ENCODE measurements at regions not wholly inside any gene's neighbourhood (a gene's known extent, or its start where the extent isn't known, plus 50 kb on each side); places are given as distances from the start of the nearest gene placed in this dataset.
A peak's percentile ranks its signal among the peaks of the same experiment; 100 is the strongest.

GRCh38 chr11:120024586-120024985 lies 113.3 kb downstream of the TRIM29 start:
- H3K9me3 Mint-ChIP-seq = no peaks in the 10 kb centered on the region
- no peaks in the 10 kb centered on the region for H3K27me3 ChIP-seq (ENCODE audit: insufficient read depth, low read length)
- H3K9me3 ChIP-seq (ENCODE audit: control insufficient read depth, low read depth, low read length) = no peaks in the 10 kb centered on the region
- H2BK20ac ChIP-seq (ENCODE audit: low read depth, low read length, poor library complexity, severe bottlenecking) = no peak overlapping the region
- no peak overlapping the region for H3K4me3 Mint-ChIP-seq
- no peaks in the 10 kb centered on the region for H3K23me2 ChIP-seq (ENCODE audit: insufficient read length, low read depth, low read length, poor library complexity, severe bottlenecking)
- no peak overlapping the region for H4K91ac ChIP-seq (ENCODE audit: insufficient read length, low read depth, low read length)
- H3K27ac Mint-ChIP-seq = no peak overlapping the region
- peak overlapping the region; percentile 15 for H3K18ac ChIP-seq (ENCODE audit: insufficient read length, low read depth, low read length)
- H4K8ac ChIP-seq (replicated peaks; ENCODE audit: insufficient read length, low read depth, low read length) = no peak overlapping the region
- no peak overlapping the region for H3K4me2 ChIP-seq (ENCODE audit: insufficient read depth, insufficient read length, low read length)
- H3K27me3 Mint-ChIP-seq (ENCODE audit: low read depth) = peaks cover 19% of the 10 kb centered on the region
- H3K9ac ChIP-seq (ENCODE audit: extremely low read depth, insufficient read length, low read length) = no peak overlapping the region
- no peaks in the 10 kb centered on the region for H3K36me3 Mint-ChIP-seq (ENCODE audit: insufficient read depth in 1 of 3, low read depth in 3 of 3)
- TF ChIP-seq, protein P1, sequence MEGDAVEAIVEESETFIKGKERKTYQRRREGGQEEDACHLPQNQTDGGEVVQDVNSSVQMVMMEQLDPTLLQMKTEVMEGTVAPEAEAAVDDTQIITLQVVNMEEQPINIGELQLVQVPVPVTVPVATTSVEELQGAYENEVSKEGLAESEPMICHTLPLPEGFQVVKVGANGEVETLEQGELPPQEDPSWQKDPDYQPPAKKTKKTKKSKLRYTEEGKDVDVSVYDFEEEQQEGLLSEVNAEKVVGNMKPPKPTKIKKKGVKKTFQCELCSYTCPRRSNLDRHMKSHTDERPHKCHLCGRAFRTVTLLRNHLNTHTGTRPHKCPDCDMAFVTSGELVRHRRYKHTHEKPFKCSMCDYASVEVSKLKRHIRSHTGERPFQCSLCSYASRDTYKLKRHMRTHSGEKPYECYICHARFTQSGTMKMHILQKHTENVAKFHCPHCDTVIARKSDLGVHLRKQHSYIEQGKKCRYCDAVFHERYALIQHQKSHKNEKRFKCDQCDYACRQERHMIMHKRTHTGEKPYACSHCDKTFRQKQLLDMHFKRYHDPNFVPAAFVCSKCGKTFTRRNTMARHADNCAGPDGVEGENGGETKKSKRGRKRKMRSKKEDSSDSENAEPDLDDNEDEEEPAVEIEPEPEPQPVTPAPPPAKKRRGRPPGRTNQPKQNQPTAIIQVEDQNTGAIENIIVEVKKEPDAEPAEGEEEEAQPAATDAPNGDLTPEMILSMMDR (conservative IDR thresholded peaks at IDR 0.05) = no peak
- DNase-seq = no peak
- no CpG with 5 or more reads among the region's 5 CpGs for WGBS (ENCODE audit: extremely low coverage, insufficient read length, low lambda C conversion rate)
- H4K5ac ChIP-seq (ENCODE audit: insufficient read length, low read depth, low read length) = no peak overlapping the region
- H4K20me1 ChIP-seq (ENCODE audit: control insufficient read depth, insufficient read depth, insufficient read length) = no peaks in the 10 kb centered on the region
- H3K14ac ChIP-seq (ENCODE audit: insufficient read depth, low read length) = no peak overlapping the region
- no peak overlapping the region for H2BK12ac ChIP-seq (ENCODE audit: insufficient read length, low read depth, low read length)
- H2BK120ac ChIP-seq (ENCODE audit: low read depth, low read length, poor library complexity, severe bottlenecking) = no peak overlapping the region
- H2AK5ac ChIP-seq (ENCODE audit: insufficient read length, low read length) = no peak overlapping the region
- no peak overlapping the region for H3K23ac ChIP-seq (ENCODE audit: insufficient read length, low read depth, low read length)
- no peak overlapping the region for H2AFZ ChIP-seq (ENCODE audit: low read length)
- no peaks in the 10 kb centered on the region for H3K79me1 ChIP-seq (ENCODE audit: insufficient read depth, low read depth, low read length, poor library complexity, severe bottlenecking)
- no peaks in the 10 kb centered on the region for H3K79me2 ChIP-seq (ENCODE audit: insufficient read depth, low read length)
- H3K27ac ChIP-seq (ENCODE audit: insufficient read length, low read depth, low read length) = no peak overlapping the region
- no peak overlapping the region for H2BK5ac ChIP-seq (ENCODE audit: insufficient read length, low read length)
- no peak overlapping the region for H2BK15ac ChIP-seq (ENCODE audit: low read depth, low read length)
- H3T11ph ChIP-seq (ENCODE audit: low read length) = no peak overlapping the region
- no peak overlapping the region for H3K4ac ChIP-seq (ENCODE audit: low read depth, low read length)
- no peak overlapping the region for H3K56ac ChIP-seq (ENCODE audit: insufficient read length, low read depth, low read length)
- peaks cover 28 to 37% of the 10 kb centered on the region in 2 experiments for H3K4me1 Mint-ChIP-seq
- H3K4me1 ChIP-seq (ENCODE audit: insufficient read depth, low read length) = peaks cover 11% of the 10 kb centered on the region; the same call in 1 of the 2 replicates
